Endothelial cell of umbilical vein (primary cell): ENCODE measurements at regions not wholly inside any gene's neighbourhood (a gene's known extent, or its start where the extent isn't known, plus 50 kb on each side); places are given as distances from the start of the nearest gene placed in this dataset.

Experiments used
- EZH2 ChIP-seq: IDR thresholded peaks from 2 replicates; pipeline ENCODE4 v1.6.1; 2012; ENCODE audit warnings: borderline replicate concordance, low read depth, mild to moderate bottlenecking, moderate library complexity, low read length, inconsistent platforms; ENCODE audit not compliant: severe bottlenecking
- GATA2 ChIP-seq: IDR thresholded peaks from 2 replicates; pipeline ENCODE4 v1.7.0; 2011; ENCODE audit warnings: low read depth, mild to moderate bottlenecking, moderate library complexity, mixed read lengths, low read length; ENCODE audit not compliant: insufficient read length, insufficient read depth
- MYC ChIP-seq: IDR thresholded peaks from one replicate; pipeline ENCODE4 v1.6.1; 2011; ENCODE audit warnings: mild to moderate bottlenecking, low read depth, low read length
- POLR2A ChIP-seq: IDR thresholded peaks from 2 replicates; pipeline ENCODE4 v1.6.1; 2012; ENCODE audit warnings: low read depth, mild to moderate bottlenecking, control low read depth, low read length
- TF ChIP-seq, protein P1 (sequence below), 2 donors: IDR thresholded peaks; 1 replicate in 1 of 2; 2 replicates in 1 of 2; pipeline ENCODE4 v1.5.1; 2011; ENCODE audit warnings: low read length in 2 of 2, mild to moderate bottlenecking in 2 of 2, moderate library complexity in 2 of 2, control low read depth in 1 of 2, inconsistent platforms in 1 of 2, low read depth in 1 of 2; ENCODE audit not compliant: insufficient read depth in 1 of 2; ENCODE audit errors: extremely low read depth in 1 of 2

DNA sequence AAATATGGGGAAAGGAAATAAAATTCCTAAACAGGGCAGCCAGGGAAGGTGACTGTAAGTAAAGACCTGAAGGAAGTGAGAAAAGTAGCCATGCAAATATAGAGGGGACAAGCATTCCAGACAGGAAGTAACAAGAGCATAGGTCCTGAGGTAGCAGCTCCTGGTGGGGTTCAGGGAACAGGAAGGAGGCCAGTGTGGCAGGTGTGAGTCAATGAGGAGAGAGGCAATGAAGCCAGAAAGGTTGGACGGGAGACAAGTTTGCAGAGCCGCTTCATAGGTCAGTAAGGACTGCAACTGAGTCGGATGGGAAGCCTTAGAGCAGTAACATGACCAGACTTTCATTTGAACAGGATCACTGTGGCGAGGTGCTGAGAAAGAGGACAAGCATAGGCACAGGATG lies 150.9 kb downstream of the METTL4 start:
- TF ChIP-seq, protein P1, sequence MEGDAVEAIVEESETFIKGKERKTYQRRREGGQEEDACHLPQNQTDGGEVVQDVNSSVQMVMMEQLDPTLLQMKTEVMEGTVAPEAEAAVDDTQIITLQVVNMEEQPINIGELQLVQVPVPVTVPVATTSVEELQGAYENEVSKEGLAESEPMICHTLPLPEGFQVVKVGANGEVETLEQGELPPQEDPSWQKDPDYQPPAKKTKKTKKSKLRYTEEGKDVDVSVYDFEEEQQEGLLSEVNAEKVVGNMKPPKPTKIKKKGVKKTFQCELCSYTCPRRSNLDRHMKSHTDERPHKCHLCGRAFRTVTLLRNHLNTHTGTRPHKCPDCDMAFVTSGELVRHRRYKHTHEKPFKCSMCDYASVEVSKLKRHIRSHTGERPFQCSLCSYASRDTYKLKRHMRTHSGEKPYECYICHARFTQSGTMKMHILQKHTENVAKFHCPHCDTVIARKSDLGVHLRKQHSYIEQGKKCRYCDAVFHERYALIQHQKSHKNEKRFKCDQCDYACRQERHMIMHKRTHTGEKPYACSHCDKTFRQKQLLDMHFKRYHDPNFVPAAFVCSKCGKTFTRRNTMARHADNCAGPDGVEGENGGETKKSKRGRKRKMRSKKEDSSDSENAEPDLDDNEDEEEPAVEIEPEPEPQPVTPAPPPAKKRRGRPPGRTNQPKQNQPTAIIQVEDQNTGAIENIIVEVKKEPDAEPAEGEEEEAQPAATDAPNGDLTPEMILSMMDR (IDR thresholded peaks at IDR 0.05; ENCODE audit: extremely low read depth in 1 of 2, insufficient read depth in 1 of 2, low read depth in 1 of 2, low read length in 2 of 2), result no peak
- TF ChIP-seq MYC (no peak), POLR2A (no peak), EZH2 (no peak), GATA2 (no peak)
